GM12878 (cell line): ENCODE measurements at regions not wholly inside any gene's neighbourhood (a gene's known extent, or its start where the extent isn't known, plus 50 kb on each side); places are given as distances from the start of the nearest gene placed in this dataset.

Experiments
- ATAC-seq: fragments of 200-7000 bp; cut with Tn5 transposase; 3 replicates; pipeline ENCODE4 v1.9.1; 2020; ENCODE audit warnings: mild to moderate bottlenecking, moderate library complexity
- BruUV-seq: library from RNA; stranded (reverse); fragments of 400-500 nt; replicated peaks from 2 replicates; lab custom pipeline; 2021; lab: Mats Ljungman, UMichigan
- CTCF ChIA-PET: fragments of 300-600 bp; sonication (Branson Sonifier 250); formaldehyde crosslinking; extraction: SDS; loops from one replicate; lab custom pipeline; 2021; ENCODE audit warnings: inconsistent platforms; lab: Yijun Ruan, JAX
- POLR2A ChIA-PET: fragments of 350-600 bp; formaldehyde crosslinking; extraction: SDS; loops from one replicate; lab custom pipeline; 2021; ENCODE audit warnings: inconsistent platforms; lab: Charles Lee
- RAD21 ChIA-PET: fragments of 300-600 bp; sonication (Branson Sonifier 250); formaldehyde crosslinking; loops from one replicate; lab custom pipeline; 2023; ENCODE audit warnings: antibody characterized with exemption; ENCODE audit not compliant: unreplicated experiment; lab: Charles Lee
- SMC1A ChIA-PET: fragments of 300-600 bp; sonication (Branson Sonifier 250); formaldehyde crosslinking; loops from one replicate; lab custom pipeline; 2023; ENCODE audit not compliant: unreplicated experiment, uncharacterized antibody; lab: Charles Lee
- DNase-seq: peaks from one replicate; pipeline ENCODE4 v3.0.0-alpha.2; 2011; ENCODE audit warnings: low read depth, low spot score
- FAIRE-seq: peaks from 3 replicates; lab custom pipeline; 2011; peaks lifted over from hg19 to GRCh38; lab: Jason Lieb, UNC
- H2AFZ ChIP-seq: 2 replicates; pipeline ENCODE4 v1.6.0; 2011; ENCODE audit warnings: low read depth, low read length, control low read depth; ENCODE audit not compliant: control insufficient read depth
- H3K27ac ChIP-seq: 2 replicates; pipeline ENCODE4 v1.5.1; 2011; ENCODE audit warnings: control low read depth; ENCODE audit not compliant: control insufficient read depth, insufficient read depth
- H3K27me3 ChIP-seq, 2 experiments: replicated peaks in 1 of 2; 2 replicates each; pipeline versions ENCODE4 v1.6.0 to v1.6.1; 2011; ENCODE audit warnings: low read length in 1 of 2; ENCODE audit not compliant: control insufficient read depth in 2 of 2, insufficient read depth in 2 of 2
- H3K36me3 ChIP-seq, 2 experiments: 2 replicates each; pipeline ENCODE4 v1.5.1; 2011; ENCODE audit warnings: low read length in 1 of 2; ENCODE audit not compliant: control insufficient read depth in 2 of 2, insufficient read depth in 2 of 2
- H3K4me1 ChIP-seq: 2 replicates; pipeline ENCODE4 v1.6.1; 2011; ENCODE audit warnings: mild to moderate bottlenecking, low read length, moderate library complexity, mixed read lengths; ENCODE audit not compliant: control insufficient read depth, insufficient read depth
- H3K4me2 ChIP-seq: 2 replicates; pipeline ENCODE4 v1.6.0; 2011; ENCODE audit warnings: control low read depth; ENCODE audit not compliant: control insufficient read depth, insufficient read depth
- H3K4me3 ChIP-seq: fragments of 200-600 bp; sonication (generic); 2 replicates; pipeline ENCODE4 v1.5.1; 2016
- H3K79me2 ChIP-seq: 2 replicates; pipeline ENCODE4 v1.6.0; 2011; ENCODE audit warnings: low read length; ENCODE audit not compliant: control insufficient read depth, insufficient read depth
- H3K9ac ChIP-seq: 2 replicates; pipeline ENCODE4 v1.8.0; 2011; ENCODE audit warnings: low read length, control low read depth, mixed read lengths; ENCODE audit not compliant: control insufficient read depth, insufficient read depth
- H3K9me3 ChIP-seq: replicated peaks from 3 replicates; pipeline ENCODE4 v1.5.1; 2011; ENCODE audit warnings: mild to moderate bottlenecking, low read length; ENCODE audit not compliant: control insufficient read depth, insufficient read depth
- H4K20me1 ChIP-seq: 2 replicates; pipeline ENCODE4 v1.6.0; 2011; ENCODE audit not compliant: control insufficient read depth, insufficient read depth
- EP300 ChIP-seq, 2 experiments: fragments of 150-350 bp in 1 of 2; IDR thresholded peaks; 2 replicates each; pipeline ENCODE4 v1.6.1; 2011 to 2012; ENCODE audit warnings: low read depth in 2 of 2, low read length in 2 of 2, borderline replicate concordance in 1 of 2, improper control_type of control experiment in 1 of 2, inconsistent platforms in 1 of 2; ENCODE audit not compliant: control insufficient read depth in 1 of 2
- HSF1 ChIP-seq: fragments of 150-350 bp; IDR thresholded peaks from 2 replicates; pipeline ENCODE4 v1.6.1; 2014; ENCODE audit warnings: mild to moderate bottlenecking, low read depth, low read length
- MEF2A ChIP-seq: IDR thresholded peaks from 2 replicates; pipeline ENCODE4 v1.6.1; 2011; ENCODE audit warnings: low read depth, mild to moderate bottlenecking, low read length, moderate library complexity; ENCODE audit not compliant: insufficient read depth
- POLR2AphosphoS2 ChIP-seq: IDR thresholded peaks from 2 replicates; pipeline ENCODE4 v1.6.1; 2011; ENCODE audit warnings: low read depth, mild to moderate bottlenecking, low read length, improper control_type of control experiment, moderate library complexity
- RB1 ChIP-seq: fragments of 450-650 bp; formaldehyde crosslinking; IDR thresholded peaks from 2 replicates; pipeline ENCODE4 v1.6.1; 2017; ENCODE audit warnings: mild to moderate bottlenecking, borderline replicate concordance
- SIN3A ChIP-seq: IDR thresholded peaks from 2 replicates; pipeline ENCODE4 v1.6.1; 2012; ENCODE audit warnings: low read depth, low read length, improper control_type of control experiment
- SUZ12 ChIP-seq: fragments of 200-600 bp; sonication (generic); IDR thresholded peaks from one replicate; pipeline ENCODE4 v1.6.1; 2018; ENCODE audit warnings: antibody characterized with exemption, mild to moderate bottlenecking; ENCODE audit not compliant: unreplicated experiment
- ZBTB40 ChIP-seq: fragments of 450-650 bp; IDR thresholded peaks from 2 replicates; pipeline ENCODE4 v1.6.1; 2016; ENCODE audit warnings: mild to moderate bottlenecking, moderate library complexity, borderline replicate concordance
- ZNF592 ChIP-seq: fragments of 450-650 bp; IDR thresholded peaks from 2 replicates; pipeline ENCODE4 v1.6.1; 2017; ENCODE audit warnings: mild to moderate bottlenecking, moderate library complexity
- WGBS: methylation state at CpG from one replicate; pipeline ENCODE4 v1.1.6; 2016; ENCODE audit warnings: low lambda C conversion rate; ENCODE audit not compliant: insufficient replicate concordance, insufficient coverage; ENCODE audit errors: missing lambda C conversion rate; 5-methylcytosine and 5-hydroxymethylcytosine counted together
- in situ Hi-C: fragments of 300-500 bp; cut with MboI; formaldehyde crosslinking; loops from 9 replicates; pipeline ENCODE4 v1.14.3; 2018; ENCODE audit warnings: mixed read lengths
- intact Hi-C: fragments of 100-400 bp; cut with micrococcal nuclease; formaldehyde crosslinking; loops from one replicate; pipeline ENCODE4 v1.14.2; 2022; ENCODE audit not compliant: unreplicated experiment

GRCh38 chr17:72226322-72226721 lies 105.5 kb downstream of the SOX9 start (continued):
- TF ChIP-seq ZBTB40 (no peak), ZNF592 (no peak)

GRCh38 chr17:72233986-72234385 lies 113.2 kb downstream of the SOX9 start:
- no peaks in the 10 kb centered on the region; the same call in 2 of the 3 replicates for H3K9me3 ChIP-seq
- SMC1A ChIA-PET, result interaction anchor here (0.5 kb wide), 1 partner anchor 77 kb away, joined by 3 read pairs; no protein-coding TSS in a partner anchor
- WGBS, result 0% methylated on average over 3 of the region's 3 CpGs
- no peak for TF ChIP-seq HSF1
- TF ChIP-seq EP300 (IDR thresholded peaks at IDR 0.05; ENCODE audit: borderline replicate concordance in 1 of 2, control insufficient read depth in 1 of 2, low read depth in 2 of 2, low read length in 2 of 2), result no peak
- no peak for TF ChIP-seq RB1
- no peak for TF ChIP-seq MEF2A
- TF ChIP-seq SUZ12, result no peak
- no peak for TF ChIP-seq SIN3A
- no peak for TF ChIP-seq POLR2AphosphoS2
- H3K79me2 ChIP-seq, result no peaks in the 10 kb centered on the region
- no peaks in the 10 kb centered on the region for H3K4me1 ChIP-seq
- CTCF ChIA-PET, result no interaction called here
- FAIRE-seq (no peak), DNase-seq (no peak), ATAC-seq (no peak)
- POLR2A ChIA-PET, result no interaction called here
- H3K36me3 ChIP-seq, result no peaks in the 10 kb centered on the region
- in situ Hi-C loops (no loop called here), intact Hi-C loops (no loop called here)
- BruUV-seq, result no TSS peak
- no peak overlapping the region for H3K27ac ChIP-seq
- no peak overlapping the region for H3K4me3 ChIP-seq
- no peaks in the 10 kb centered on the region for H4K20me1 ChIP-seq
- no peak overlapping the region for H3K9ac ChIP-seq
- no peak overlapping the region for H3K4me2 ChIP-seq
- RAD21 ChIA-PET, result interaction anchor here (0.9 kb wide), 1 partner anchor 306 kb away, joined by 3 read pairs; no protein-coding TSS in a partner anchor
- no peak overlapping the region for H2AFZ ChIP-seq
- H3K27me3 ChIP-seq, result no peaks in the 10 kb centered on the region
